GM19372 (cell line): ENCODE measurements at regions not wholly inside any gene's neighbourhood (a gene's known extent, or its start where the extent isn't known, plus 50 kb on each side); places are given as distances from the start of the nearest gene placed in this dataset.
"Not testable (repeated sequence)": the region's sequence is repeated elsewhere in the genome, so short reads cannot be mapped to it uniquely, and the experiment has no call there.

Experiments used
- ATAC-seq: cut with Tn5 transposase; IDR thresholded peaks from one replicate; pipeline ENCODE4 v1.9.1; 2021; ENCODE audit warnings: mild to moderate bottlenecking, low read depth, moderate library complexity; ENCODE audit not compliant: unreplicated experiment

GRCh38 chr4:116217781-116218180 lies 867.6 kb downstream of the TRAM1L1 start:
- no peak for ATAC-seq

GRCh38 chr4:116215622-116216021 lies 869.8 kb downstream of the TRAM1L1 start:
- no peak for ATAC-seq

DNA sequence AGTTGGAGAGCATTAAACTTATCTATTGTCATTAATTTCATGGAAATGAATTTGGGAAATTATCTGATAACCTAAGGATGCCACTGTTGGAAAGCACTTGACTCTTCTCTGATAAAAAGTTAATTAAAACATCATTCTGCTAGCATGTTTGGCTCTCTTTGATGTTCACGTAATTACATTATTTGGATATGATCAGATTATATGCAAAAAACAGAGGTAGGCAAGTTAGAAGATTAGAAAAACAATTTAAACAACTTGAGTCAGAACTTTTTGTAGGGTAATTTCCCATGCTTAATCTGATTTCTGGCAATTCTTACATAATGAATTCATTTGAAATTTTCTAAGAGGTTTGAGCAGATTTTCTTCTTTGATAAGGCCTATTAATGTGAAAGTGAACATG lies 882.9 kb downstream of the TRAM1L1 start:
- ATAC-seq: no peak

GRCh38 chr4:116197317-116197809 lies 888.0 kb downstream of the TRAM1L1 start:
- ATAC-seq: no peak

GRCh38 chr4:116183241-116183640 lies 902.1 kb downstream of the TRAM1L1 start:
- no peak for ATAC-seq

GRCh38 chr4:116180157-116180601 lies 905.2 kb downstream of the TRAM1L1 start:
- no peak for ATAC-seq

DNA sequence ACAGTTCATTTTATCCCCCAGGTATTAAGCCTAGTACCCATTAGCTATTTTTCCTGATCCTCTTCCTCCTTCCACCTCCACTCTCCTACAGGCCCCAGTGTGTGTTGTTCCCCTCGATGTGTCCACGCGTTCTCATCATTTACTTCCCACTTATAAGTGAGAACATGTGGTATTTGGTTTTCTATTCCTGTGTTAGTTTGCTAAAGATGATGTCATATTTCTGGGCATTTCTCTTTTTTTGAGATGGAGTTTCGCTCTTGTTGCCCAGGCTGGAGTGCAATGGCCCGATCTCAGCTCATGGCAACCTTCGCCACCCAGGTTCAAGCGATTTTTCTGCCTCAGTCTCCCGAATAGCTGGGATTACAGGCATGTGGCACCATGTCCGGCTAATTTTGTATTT lies 934.0 kb downstream of the TRAM1L1 start:
- not testable (repeated sequence) for ATAC-seq

GRCh38 chr4:116150152-116150551 lies 935.2 kb downstream of the TRAM1L1 start:
- no peak for ATAC-seq

- ATAC-seq: no peak
Measured at GRCh38 chr4:116143198-116143597, 942.2 kb downstream of the TRAM1L1 start.

GRCh38 chr4:116132946-116133345 lies 952.4 kb downstream of the TRAM1L1 start:
- ATAC-seq: no peak

GRCh38 chr4:116126794-116127193 lies 958.6 kb downstream of the TRAM1L1 start:
- no peak for ATAC-seq

GRCh38 chr4:116122124-116122523 lies 963.3 kb downstream of the TRAM1L1 start:
- ATAC-seq: no peak

GRCh38 chr4:116118221-116118620 lies 967.2 kb downstream of the TRAM1L1 start:
- ATAC-seq: no peak

DNA sequence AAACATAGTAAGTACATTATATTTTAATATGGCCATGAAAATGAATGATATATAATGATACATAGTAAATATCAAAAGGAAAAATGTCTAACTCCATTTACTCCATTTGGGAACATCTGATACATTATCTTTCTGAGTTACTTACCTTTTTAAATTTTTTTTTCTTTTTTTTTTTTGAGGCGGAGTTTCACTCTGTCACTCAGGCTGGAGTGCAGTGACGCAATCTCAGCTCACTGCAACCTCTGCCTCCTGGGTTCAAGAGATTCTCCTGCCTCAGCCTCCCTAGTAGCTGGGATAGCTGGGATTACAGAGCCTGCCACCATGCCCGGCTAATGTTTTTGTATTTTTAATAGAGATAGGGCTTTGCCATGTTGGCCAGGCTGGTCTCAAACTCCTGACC lies 972.5 kb downstream of the TRAM1L1 start:
- ATAC-seq: not testable (repeated sequence)

DNA sequence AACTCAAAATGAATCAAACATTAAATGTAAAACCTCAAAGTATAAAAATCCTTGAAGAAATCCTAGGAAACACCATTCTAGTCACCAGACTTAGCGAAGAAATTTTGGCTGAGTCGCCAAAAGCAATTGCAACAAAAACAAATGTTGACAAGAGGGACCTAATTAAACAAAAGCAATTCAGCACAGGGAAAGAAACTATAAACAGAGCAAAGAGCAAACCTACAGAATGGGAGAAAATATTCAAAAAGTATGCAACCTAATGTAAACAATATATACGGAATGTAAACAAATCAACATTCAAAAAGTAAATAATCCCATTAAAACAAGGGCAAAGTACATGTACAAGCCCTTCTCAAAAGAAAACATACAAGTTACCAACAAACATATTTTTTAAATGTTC lies 974.7 kb downstream of the TRAM1L1 start:
- ATAC-seq: no peak

- no peak for ATAC-seq
Measured at GRCh38 chr4:116108606-116109005, 976.8 kb downstream of the TRAM1L1 start.

DNA sequence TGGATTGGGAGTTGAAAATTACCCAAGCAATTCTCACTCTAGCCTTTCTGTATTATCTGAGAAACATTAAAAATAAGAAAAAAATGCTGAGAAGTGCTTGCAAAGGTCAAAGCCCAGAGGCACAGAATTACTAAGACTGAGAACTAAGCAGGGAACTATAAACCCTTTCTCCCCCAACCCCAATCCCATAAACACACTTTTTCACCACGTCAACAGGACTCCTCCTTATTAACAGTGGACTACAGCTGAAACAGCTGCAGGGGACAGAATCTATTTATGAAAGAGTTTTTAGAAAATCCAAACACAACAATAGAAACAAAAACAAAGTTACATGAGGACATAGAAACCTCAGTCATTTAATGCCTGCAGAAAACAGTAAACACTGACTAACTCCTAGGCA lies 984.1 kb downstream of the TRAM1L1 start:
- no peak for ATAC-seq

- no peak for ATAC-seq
Measured at GRCh38 chr4:116099596-116099995, 985.8 kb downstream of the TRAM1L1 start.

DNA sequence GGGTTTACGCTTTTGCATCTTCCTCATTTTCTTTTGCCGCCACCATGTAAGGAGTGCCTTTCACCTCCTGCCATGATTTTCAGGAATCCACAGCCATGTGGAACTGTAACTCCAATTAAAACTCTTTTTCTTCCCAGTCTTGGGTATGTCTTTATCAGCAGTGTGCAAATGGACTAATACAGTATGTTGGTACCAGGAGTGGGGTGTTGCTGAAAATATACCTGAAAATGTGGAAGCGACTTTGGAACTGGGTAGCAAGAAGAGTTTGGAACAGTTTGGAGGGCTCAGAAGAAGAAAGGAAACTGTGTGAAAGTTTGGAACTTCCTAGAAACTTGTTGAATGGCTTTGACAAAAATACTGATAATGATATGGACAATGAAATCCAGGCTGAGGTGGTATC lies 983.9 kb upstream of the NDST4 start:
- ATAC-seq: not testable (repeated sequence)

DNA sequence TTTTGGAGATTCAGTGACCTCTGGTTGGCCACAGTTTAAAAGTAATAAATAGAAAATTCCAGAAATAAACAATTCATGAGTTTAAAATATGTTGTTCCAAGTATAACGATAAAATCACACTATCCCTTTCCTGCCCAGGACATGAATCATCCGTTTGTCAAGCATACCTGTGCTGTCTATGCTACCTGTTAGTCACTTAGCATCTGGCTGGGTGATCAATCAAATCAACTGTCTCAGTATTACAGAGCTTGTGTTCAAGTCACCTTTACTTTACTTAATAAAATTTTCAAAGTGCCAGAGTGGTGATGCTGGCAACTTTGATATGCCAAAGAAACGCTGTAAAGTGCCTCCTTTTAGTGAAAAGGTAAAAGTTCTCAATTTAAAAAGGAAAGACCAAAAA lies 979.5 kb upstream of the NDST4 start:
- ATAC-seq: no peak

DNA sequence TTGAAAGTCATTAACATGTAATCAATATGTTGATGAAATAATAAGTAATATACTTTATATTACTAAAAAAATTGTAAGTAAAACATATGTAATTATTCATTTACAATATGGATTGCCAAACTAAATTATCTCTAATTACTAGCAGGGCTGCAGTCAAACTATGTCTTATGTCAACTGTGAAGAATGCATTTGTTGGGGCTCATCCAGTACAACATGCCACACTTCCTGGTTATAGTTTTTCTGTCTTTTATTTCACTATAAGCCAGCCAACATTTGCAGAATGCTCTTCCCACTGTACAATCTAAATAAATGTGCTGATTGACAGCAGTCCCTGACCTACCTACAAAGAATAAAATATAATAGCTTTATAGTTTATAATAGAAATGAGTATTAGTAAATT lies 975.4 kb upstream of the NDST4 start:
- no peak for ATAC-seq

GRCh38 chr4:116082808-116083366 lies 969.5 kb upstream of the NDST4 start:
- ATAC-seq: no peak

DNA sequence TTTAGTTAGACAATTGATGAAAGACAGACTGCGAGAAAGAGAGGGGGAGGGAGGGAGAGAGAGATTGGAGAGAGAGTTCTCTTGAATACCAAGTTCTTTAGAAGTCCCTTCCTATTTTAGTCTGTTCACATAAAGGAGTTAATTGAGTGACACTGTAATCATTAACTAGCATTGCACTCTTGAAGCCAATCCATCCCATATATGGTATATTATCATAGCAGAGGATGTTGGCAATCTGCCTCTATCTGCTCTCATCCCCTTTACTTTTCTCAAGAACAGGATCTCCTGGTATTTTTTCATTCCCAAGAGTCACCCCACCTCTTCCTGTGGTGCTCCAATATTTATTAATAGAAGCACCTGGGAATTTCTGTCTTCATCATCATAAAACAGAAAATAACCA lies 959.6 kb upstream of the NDST4 start:
- ATAC-seq: no peak
